Heart left ventricle (tissue), 13 donors: ENCODE measurements at regions not wholly inside any gene's neighbourhood (a gene's known extent, or its start where the extent isn't known, plus 50 kb on each side); places are given as distances from the start of the nearest gene placed in this dataset.
"Not testable (repeated sequence)": the region's sequence is repeated elsewhere in the genome, so short reads cannot be mapped to it uniquely, and the experiment has no call there.

Experiments used
- CTCF ChIP-seq, 12 donors: fragments of 200-600 bp; sonication (generic) in 4 of 12; IDR thresholded peaks; one replicate each; pipeline versions ENCODE4 v1.5.0 to v1.8.0; 2018 to 2022; ENCODE audit warnings: antibody characterized with exemption in 12 of 12, mild to moderate bottlenecking in 5 of 12
- POLR2A ChIP-seq, 2 donors: fragments of 450-650 bp; IDR thresholded peaks; one replicate each; pipeline ENCODE4 v1.6.1; 2017; ENCODE audit warnings: antibody characterized with exemption in 2 of 2, mild to moderate bottlenecking in 2 of 2, moderate library complexity in 2 of 2
- donor health status: ischemic (EF 13 %, LVEDD 7.1; RV severe dilation, severe dysfunction).
- donor health status: DM: no; HTN: yes; CAD: no.
- donor health status: DM: no; HTN: no; CAD: no.
- donor health status: ischemic (EF 25% LVEDD 6.9; RV normal size, moderate dysfunction).
- donor health status: ischemic (EF 25% LVEDD 5.7; RV mildly dilated, moderate dysfunction).
- donor health status: ischemic (EF 35%, LVEDD 5.7; RV mildly dilated, moderate dysfunction).
- donor health status: nonischemic (EF 11% LVEDD 7.7; RV severe dilation, severe dysfunction).
- donor health status: DM: yes; HTN: yes; CAD: no.
- donor health status: PGD.
- donor health status: ischemic (EF 29% LVEDD 5.4; RV normal size, mild dysfunction).
- donor health status: nonischemic (EF 23%, LVEDD 6.1; RV moderate dilation, normal function).

GRCh38 chr9:38967866-38968265 lies 247.9 kb upstream of the FAM240B start:
- TF ChIP-seq CTCF, POLR2A (IDR thresholded peaks at IDR 0.05): not testable (repeated sequence)
